ENCODE measurements at regions not wholly inside any gene's neighbourhood (a gene's known extent, or its start where the extent isn't known, plus 50 kb on each side); places are given as distances from the start of the nearest gene placed in this dataset.

- TF ChIP-seq REST (IDR thresholded peaks at IDR 0.05) (no peak), HNF4G (IDR thresholded peaks at IDR 0.05) (no peak)
Observed at GRCh38 chrX:39304746-39305145, 503.5 kb downstream of the MID1IP1 start (continued).

GRCh38 chrX:39307488-39307887, 506.2 kb downstream of the MID1IP1 start:
- H3K4me3 ChIP-seq (ENCODE audit: low read depth in 1 of 3, low read length in 3 of 3), result no peak overlapping the region
- no peak overlapping the region for H3K9ac ChIP-seq (ENCODE audit: low read depth in 1 of 2, low read length in 2 of 2)
- H3K9me3 ChIP-seq (ENCODE audit: control insufficient read depth in 4 of 4, low read length in 3 of 4), result peaks cover 0 to 5% (median 2%) of the 10 kb centered on the region in 4 donors
- H3K36me3 ChIP-seq (ENCODE audit: control insufficient read depth in 4 of 4, insufficient read depth in 3 of 4, low read depth in 1 of 4, low read length in 3 of 4), result no peaks in the 10 kb centered on the region
- H3K27ac ChIP-seq (ENCODE audit: low read depth in 1 of 2, low read length in 2 of 2), result no peak overlapping the region
- DNase-seq (ENCODE audit: low spot score), result no peak
- H3K27me3 ChIP-seq (ENCODE audit: control insufficient read depth in 4 of 4, insufficient read depth in 4 of 4, low read length in 3 of 4), result no peaks in the 10 kb centered on the region
- TF ChIP-seq HNF4G (IDR thresholded peaks at IDR 0.05), result no peak
- TF ChIP-seq FOXA1 (IDR thresholded peaks at IDR 0.05), result no peak
- no peak for TF ChIP-seq EGR1 (IDR thresholded peaks at IDR 0.05; ENCODE audit: low read depth in 2 of 2)
- TF ChIP-seq GABPA (IDR thresholded peaks at IDR 0.05 in 1 of 2, conservative IDR thresholded peaks at IDR 0.05 in 1 of 2), result no peak
- no peak for TF ChIP-seq NR2F2 (IDR thresholded peaks at IDR 0.05)
- no peak for TF ChIP-seq CTCF (IDR thresholded peaks at IDR 0.05; ENCODE audit: low read depth, low read length, missing input control)
- TF ChIP-seq SP1 (IDR thresholded peaks at IDR 0.05), result no peak
- no peak for TF ChIP-seq FOXA2 (IDR thresholded peaks at IDR 0.05)
- no peak for TF ChIP-seq RAD21 (IDR thresholded peaks at IDR 0.05)
- no peak for TF ChIP-seq MAX (IDR thresholded peaks at IDR 0.05)
- TF ChIP-seq TAF1 (conservative IDR thresholded peaks at IDR 0.05), result no peak
- TF ChIP-seq ZBTB33 (IDR thresholded peaks at IDR 0.05), result no peak
- no peaks in the 10 kb centered on the region for H3K4me1 ChIP-seq (ENCODE audit: control insufficient read depth in 4 of 4, insufficient read depth in 4 of 4, low read length in 3 of 4)
- 93% methylated on average over 2 of the region's 2 CpGs for WGBS

- H3K36me3 ChIP-seq (ENCODE audit: control insufficient read depth in 4 of 4, insufficient read depth in 3 of 4, low read depth in 1 of 4, low read length in 3 of 4), result no peaks in the 10 kb centered on the region
- H3K4me1 ChIP-seq (ENCODE audit: control insufficient read depth in 4 of 4, insufficient read depth in 4 of 4, low read length in 3 of 4), result no peaks in the 10 kb centered on the region
- WGBS, result 88% methylated on average over 1 of the region's 1 CpG
- H3K27me3 ChIP-seq (ENCODE audit: control insufficient read depth in 4 of 4, insufficient read depth in 4 of 4, low read length in 3 of 4), result no peaks in the 10 kb centered on the region
- no peak overlapping the region for H3K27ac ChIP-seq (ENCODE audit: low read depth in 1 of 2, low read length in 2 of 2)
- H3K9me3 ChIP-seq (ENCODE audit: control insufficient read depth in 4 of 4, low read length in 3 of 4), result peaks cover 0 to 2% (median under 1%) of the 10 kb centered on the region in 4 donors
- H3K9ac ChIP-seq (ENCODE audit: low read depth in 1 of 2, low read length in 2 of 2), result no peak overlapping the region
- no peak overlapping the region for H3K4me3 ChIP-seq (ENCODE audit: low read depth in 1 of 3, low read length in 3 of 3)
- no peak for DNase-seq (ENCODE audit: low spot score)
- TF ChIP-seq MAX (IDR thresholded peaks at IDR 0.05) (no peak), GABPA (IDR thresholded peaks at IDR 0.05 in 1 of 2, conservative IDR thresholded peaks at IDR 0.05 in 1 of 2) (no peak), RAD21 (IDR thresholded peaks at IDR 0.05) (no peak), TAF1 (conservative IDR thresholded peaks at IDR 0.05) (no peak), CTCF (IDR thresholded peaks at IDR 0.05; ENCODE audit: low read depth, low read length, missing input control) (no peak), FOXA2 (IDR thresholded peaks at IDR 0.05) (no peak), FOXA1 (IDR thresholded peaks at IDR 0.05) (no peak), RXRA (IDR thresholded peaks at IDR 0.05) (no peak), ZBTB33 (IDR thresholded peaks at IDR 0.05) (no peak), SP1 (IDR thresholded peaks at IDR 0.05) (no peak), ATF3 (IDR thresholded peaks at IDR 0.05) (no peak), HNF4G (IDR thresholded peaks at IDR 0.05) (no peak), JUND (IDR thresholded peaks at IDR 0.05) (no peak)
Observed at GRCh38 chrX:39308126-39308525, 506.9 kb downstream of the MID1IP1 start.
